LNCaP clone FGC (cell line): ENCODE measurements at regions not wholly inside any gene's neighbourhood (a gene's known extent, or its start where the extent isn't known, plus 50 kb on each side); places are given as distances from the start of the nearest gene placed in this dataset.

Experiments used
- DNase-seq: peaks from one replicate; pipeline ENCODE4 v3.0.0-alpha.2; 2011; ENCODE audit warnings: low read depth
- H3K4me3 ChIP-seq: 2 replicates; pipeline ENCODE4 v1.5.1; 2011; ENCODE audit warnings: mild to moderate bottlenecking, low read depth, low read length, control low read depth
- TF ChIP-seq, protein P1 (sequence below): IDR thresholded peaks from 2 replicates; pipeline ENCODE4 v1.5.1; 2012; ENCODE audit warnings: mild to moderate bottlenecking; ENCODE audit not compliant: control insufficient read depth, insufficient read depth; ENCODE audit errors: extremely low read depth

DNA sequence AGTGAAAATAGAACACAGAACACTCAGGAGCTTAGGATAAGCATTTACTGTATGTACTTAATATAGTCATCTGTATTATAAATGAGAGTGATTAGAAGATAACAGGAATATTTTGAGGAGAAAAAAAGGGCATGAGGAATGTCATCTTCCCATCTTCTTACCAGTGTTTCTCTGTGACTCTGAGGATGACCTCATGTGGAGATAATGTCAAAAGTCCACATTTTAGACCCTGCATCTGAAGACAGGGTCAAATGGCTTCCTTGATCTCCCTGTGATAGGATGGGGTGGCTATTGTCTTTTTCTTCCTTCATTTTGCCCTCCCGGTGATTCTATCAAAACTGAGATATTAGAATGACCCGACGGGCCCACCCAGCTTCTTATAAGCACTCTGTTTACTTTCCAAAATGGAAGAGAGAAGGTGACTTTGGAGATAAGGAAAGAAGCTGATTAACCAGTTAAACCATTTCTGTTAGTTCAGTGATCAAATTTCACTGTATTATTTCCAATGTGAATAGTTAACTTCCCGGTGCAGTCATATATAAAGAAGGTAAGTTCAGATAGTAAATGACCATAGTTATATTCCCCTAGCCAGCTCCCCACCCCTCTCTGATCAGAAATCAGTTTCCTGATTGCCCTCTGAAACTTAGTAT is 115.7 kb upstream of the SALL4 start:
- TF ChIP-seq, protein P1, sequence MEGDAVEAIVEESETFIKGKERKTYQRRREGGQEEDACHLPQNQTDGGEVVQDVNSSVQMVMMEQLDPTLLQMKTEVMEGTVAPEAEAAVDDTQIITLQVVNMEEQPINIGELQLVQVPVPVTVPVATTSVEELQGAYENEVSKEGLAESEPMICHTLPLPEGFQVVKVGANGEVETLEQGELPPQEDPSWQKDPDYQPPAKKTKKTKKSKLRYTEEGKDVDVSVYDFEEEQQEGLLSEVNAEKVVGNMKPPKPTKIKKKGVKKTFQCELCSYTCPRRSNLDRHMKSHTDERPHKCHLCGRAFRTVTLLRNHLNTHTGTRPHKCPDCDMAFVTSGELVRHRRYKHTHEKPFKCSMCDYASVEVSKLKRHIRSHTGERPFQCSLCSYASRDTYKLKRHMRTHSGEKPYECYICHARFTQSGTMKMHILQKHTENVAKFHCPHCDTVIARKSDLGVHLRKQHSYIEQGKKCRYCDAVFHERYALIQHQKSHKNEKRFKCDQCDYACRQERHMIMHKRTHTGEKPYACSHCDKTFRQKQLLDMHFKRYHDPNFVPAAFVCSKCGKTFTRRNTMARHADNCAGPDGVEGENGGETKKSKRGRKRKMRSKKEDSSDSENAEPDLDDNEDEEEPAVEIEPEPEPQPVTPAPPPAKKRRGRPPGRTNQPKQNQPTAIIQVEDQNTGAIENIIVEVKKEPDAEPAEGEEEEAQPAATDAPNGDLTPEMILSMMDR: no peak
- peak overlapping the region; percentile 14 for H3K4me3 ChIP-seq
- DNase-seq: peak; percentile 49

DNA sequence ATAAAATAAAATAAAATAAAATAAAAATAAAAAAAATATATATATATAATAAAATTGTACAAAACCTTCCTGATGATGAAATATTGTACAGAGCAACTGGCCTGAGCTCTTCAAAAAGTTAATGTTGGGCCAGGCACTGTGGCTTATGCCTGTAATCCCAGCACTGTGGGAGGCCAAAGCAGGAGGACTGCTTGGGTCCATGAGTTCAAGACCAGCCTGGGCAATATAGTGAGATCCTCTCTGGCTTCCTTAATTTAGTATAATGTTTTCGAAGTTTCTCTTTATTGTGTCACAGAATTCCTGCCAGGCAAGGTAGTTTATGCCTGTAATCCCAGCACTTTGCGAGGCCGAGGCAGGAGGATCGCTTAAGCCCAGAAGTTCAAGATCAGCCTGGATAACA is 113.9 kb upstream of the SALL4 start:
- no peak overlapping the region for H3K4me3 ChIP-seq
- TF ChIP-seq, protein P1: no peak
- no peak for DNase-seq

DNA sequence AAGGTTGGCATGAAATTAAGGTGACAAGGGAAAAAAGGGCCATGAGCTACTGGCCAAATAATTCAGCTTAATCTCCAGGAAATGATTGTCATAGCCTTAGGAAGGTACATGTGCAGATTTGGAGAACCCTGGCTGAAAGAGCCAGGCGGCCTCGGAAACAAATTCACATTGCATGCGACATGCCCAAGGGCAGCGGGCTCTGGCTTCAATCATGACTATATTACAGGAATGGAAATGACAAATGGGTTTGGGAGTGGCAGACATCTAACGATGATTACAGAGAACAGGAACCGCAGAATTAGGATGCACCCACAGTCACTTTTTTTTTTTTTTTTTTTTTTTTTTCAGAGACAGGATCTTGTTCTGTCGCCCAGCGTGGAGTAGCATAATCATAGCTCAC is 112.4 kb upstream of the SALL4 start:
- no peak for DNase-seq
- TF ChIP-seq, protein P1: no peak
- no peak overlapping the region for H3K4me3 ChIP-seq

DNA sequence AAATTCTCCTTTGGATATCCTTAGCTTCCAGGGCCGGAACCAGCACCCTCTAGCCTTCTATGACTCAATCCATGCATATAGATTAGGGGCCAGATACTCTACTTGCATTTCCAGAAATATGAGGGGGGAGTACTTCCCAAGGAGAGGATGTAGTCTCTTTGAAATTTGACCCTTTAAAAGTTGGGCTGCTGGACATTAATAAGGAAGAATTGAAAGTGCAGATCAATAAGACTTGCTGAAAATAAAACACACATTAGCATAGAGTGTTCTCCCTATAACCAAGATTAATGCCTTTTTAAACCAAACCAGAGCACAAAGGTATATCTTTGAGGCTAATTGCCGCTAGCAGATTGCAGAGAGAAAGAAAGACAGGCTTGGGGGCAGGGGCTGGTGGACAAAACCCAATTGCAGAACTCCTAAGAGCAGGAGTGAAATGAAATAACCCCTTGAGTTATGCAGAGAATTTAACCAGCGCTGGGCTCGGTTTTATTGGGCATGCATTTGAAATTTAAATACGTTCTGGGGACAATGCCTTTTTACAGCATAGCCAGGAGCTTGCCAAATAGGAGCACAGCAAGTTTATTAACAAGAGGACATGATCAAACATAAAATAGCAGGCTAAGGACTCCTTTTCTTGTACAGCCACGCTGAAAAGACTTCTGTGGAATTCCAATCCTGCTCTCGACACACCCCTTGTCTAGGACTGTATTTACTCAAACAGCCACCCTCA is 108.2 kb upstream of the SALL4 start:
- TF ChIP-seq, protein P1: no peak
- H3K4me3 ChIP-seq: 0 out of 2 replicates have a peak overlapping the region, but pooled peaks have one; percentile 11
- DNase-seq: peak; percentile 89

DNA sequence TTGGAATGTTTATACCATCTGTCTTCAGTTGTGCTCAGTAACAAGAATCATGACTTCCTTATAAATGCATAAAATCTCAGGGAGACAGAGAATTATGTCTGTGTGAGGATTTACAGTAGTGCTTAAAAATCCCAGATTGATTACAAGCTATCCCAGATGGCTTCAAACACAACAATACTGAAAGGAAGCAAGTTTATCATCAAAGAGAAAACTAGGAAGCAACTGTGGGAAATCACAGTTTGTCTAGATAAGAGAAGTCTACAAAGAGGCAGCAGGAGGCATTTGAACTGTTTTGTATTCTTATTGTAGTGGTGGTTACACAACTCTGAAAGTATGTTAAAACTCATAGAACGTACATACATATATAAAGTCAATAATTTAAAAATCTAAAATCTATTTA is 104.4 kb upstream of the SALL4 start:
- TF ChIP-seq, protein P1: no peak
- DNase-seq: no peak
- no peak overlapping the region for H3K4me3 ChIP-seq

DNA sequence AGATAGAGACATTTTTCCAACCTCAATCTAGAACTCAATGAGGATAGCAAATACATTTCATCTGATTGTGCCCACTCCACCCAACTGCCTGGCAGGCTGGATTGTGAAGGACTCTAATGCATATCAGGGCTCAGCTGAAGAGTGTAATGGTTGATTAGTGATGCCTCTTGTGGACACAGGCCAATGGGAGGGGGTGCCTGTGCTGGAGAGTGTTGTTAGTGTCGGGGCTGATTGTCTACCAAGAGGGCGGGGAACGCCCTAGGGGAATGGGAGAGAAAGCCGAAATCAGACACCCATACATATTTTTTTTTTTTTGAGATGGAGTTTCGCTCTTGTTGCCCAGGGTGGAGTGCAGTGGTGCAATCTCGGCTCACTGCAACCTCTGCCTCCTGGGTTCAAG is 103.7 kb upstream of the SALL4 start:
- no peak for DNase-seq
- no peak overlapping the region for H3K4me3 ChIP-seq
- TF ChIP-seq, protein P1: no peak
